NCI-H226 (cell line): ENCODE measurements at regions not wholly inside any gene's neighbourhood (a gene's known extent, or its start where the extent isn't known, plus 50 kb on each side); places are given as distances from the start of the nearest gene placed in this dataset.
"Not testable (repeated sequence)": the region's sequence is repeated elsewhere in the genome, so short reads cannot be mapped to it uniquely, and the experiment has no call there.

Experiments used
- DNase-seq: peaks from one replicate; pipeline ENCODE4 v3.0.0-alpha.2; 2015

GRCh38 chr13:18624061-18624460 lies 557.6 kb downstream of the TUBA3C start:
- DNase-seq, result not testable (repeated sequence)

DNA sequence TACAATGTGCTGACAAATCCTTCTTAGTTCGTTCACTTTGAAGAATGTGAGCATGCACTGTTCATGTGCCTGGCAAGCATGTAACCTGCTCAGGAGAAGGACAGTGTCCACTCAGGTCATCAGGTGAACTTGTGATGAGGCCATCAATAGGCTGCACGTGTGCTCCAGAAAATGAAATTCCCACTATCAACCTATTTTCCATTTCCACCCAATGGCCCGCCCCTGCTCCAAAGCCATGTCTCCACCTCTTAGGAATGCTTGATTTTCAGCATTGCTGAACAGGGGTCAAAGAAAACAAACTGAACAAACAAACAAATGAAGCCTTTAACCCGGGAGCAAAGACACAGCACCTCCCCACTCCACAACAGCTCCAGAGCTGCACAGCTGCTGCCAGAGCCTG lies 563.2 kb downstream of the TUBA3C start:
- DNase-seq, result not testable (repeated sequence)

GRCh38 chr13:18610476-18610875 lies 571.1 kb downstream of the TUBA3C start:
- not testable (repeated sequence) for DNase-seq

DNA sequence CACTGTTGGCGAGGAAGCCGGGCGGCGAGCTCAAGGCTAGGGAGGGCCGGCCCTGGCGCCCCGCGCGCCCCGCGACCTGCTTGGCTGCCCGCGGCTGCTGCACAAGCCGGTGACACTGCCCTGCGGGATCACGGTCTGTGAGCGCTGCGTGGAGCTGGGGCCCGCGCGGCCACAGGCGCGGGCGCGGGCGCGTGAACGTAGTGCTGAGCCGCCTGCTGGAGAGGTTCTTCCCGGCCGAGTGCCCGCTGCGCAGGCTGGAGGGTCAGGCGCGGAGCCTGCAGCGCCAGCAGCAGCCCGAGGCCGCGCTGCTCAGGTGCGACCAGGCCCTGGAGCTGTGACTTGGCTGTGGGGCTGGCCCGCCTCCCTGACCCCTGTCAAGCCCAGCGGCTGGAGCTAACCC lies 572.3 kb downstream of the TUBA3C start:
- not testable (repeated sequence) for DNase-seq

GRCh38 chr13:18608851-18609250 lies 572.8 kb downstream of the TUBA3C start:
- DNase-seq, result not testable (repeated sequence)

GRCh38 chr13:18600366-18600765 lies 581.3 kb downstream of the TUBA3C start:
- DNase-seq, result not testable (repeated sequence)

- DNase-seq, result not testable (repeated sequence)
Observed at GRCh38 chr13:18599791-18600211, 581.8 kb downstream of the TUBA3C start.

DNA sequence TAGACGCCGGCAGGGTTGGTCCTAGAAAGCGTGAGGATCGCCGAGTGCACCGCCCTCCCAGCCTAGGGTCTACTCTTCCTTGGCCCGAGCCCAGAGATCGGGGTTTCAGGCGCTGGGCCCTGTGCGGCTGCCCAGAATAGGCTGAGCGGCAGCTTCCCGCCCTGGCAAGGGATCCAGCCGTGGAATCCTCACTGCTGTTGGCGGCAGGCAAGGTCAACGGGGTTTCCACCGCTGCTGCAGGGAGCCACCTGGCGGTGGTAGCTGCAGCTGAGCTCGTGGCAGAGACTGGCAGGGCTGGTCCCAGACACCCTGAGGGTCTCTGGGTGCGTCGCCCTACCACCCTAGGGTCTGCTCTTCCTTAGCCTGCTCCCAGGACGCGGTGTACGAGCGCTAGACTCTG lies 583.1 kb downstream of the TUBA3C start:
- DNase-seq, result not testable (repeated sequence)

- not testable (repeated sequence) for DNase-seq
Observed at GRCh38 chr13:18597940-18598339, 583.7 kb downstream of the TUBA3C start.

- DNase-seq, result not testable (repeated sequence)
Observed at GRCh38 chr13:18577103-18577502, 604.5 kb downstream of the TUBA3C start.

GRCh38 chr13:18567890-18568289 lies 613.7 kb downstream of the TUBA3C start:
- not testable (repeated sequence) for DNase-seq
